ENCODE measurements at regions not wholly inside any gene's neighbourhood (a gene's known extent, or its start where the extent isn't known, plus 50 kb on each side); places are given as distances from the start of the nearest gene placed in this dataset.

- Histone ChIP-seq H4K5ac (ENCODE audit: insufficient read length, low read depth, low read length) (no peak overlapping the region), H3K79me1 (ENCODE audit: insufficient read depth, low read depth, low read length, poor library complexity, severe bottlenecking) (no peaks in the 10 kb centered on the region), H3K18ac (ENCODE audit: insufficient read length, low read depth, low read length) (peak overlapping the region; percentile 83), H2BK15ac (ENCODE audit: low read depth, low read length) (no peak overlapping the region), H2BK5ac (ENCODE audit: insufficient read length, low read length) (no peak overlapping the region), H3K27ac (ENCODE audit: insufficient read length, low read depth, low read length) (no peak overlapping the region), H4K8ac (replicated peaks; ENCODE audit: insufficient read length, low read depth, low read length) (no peak overlapping the region), H2AFZ (ENCODE audit: low read length) (no peak overlapping the region), H2BK12ac (ENCODE audit: insufficient read length, low read depth, low read length) (no peak overlapping the region), H3T11ph (ENCODE audit: low read length) (no peak overlapping the region), H4K91ac (ENCODE audit: insufficient read length, low read depth, low read length) (no peak overlapping the region), H3K4me2 (ENCODE audit: insufficient read depth, insufficient read length, low read length) (peak overlapping the region; percentile 42), H4K20me1 (ENCODE audit: control insufficient read depth, insufficient read depth, insufficient read length) (no peaks in the 10 kb centered on the region), H3K23ac (ENCODE audit: insufficient read length, low read depth, low read length) (no peak overlapping the region), H3K23me2 (ENCODE audit: insufficient read length, low read depth, low read length, poor library complexity, severe bottlenecking) (peaks cover 3% of the 10 kb centered on the region), H2AK5ac (ENCODE audit: insufficient read length, low read length) (no peak overlapping the region), H3K56ac (ENCODE audit: insufficient read length, low read depth, low read length) (no peak overlapping the region), H3K9ac (ENCODE audit: extremely low read depth, insufficient read length, low read length) (no peak overlapping the region), H2BK20ac (ENCODE audit: low read depth, low read length, poor library complexity, severe bottlenecking) (no peak overlapping the region), H3K14ac (ENCODE audit: insufficient read depth, low read length) (peak overlapping the region; percentile 65; the same call in 1 of the 2 replicates), H3K9me3 (ENCODE audit: control insufficient read depth, low read depth, low read length) (no peaks in the 10 kb centered on the region), H2BK120ac (ENCODE audit: low read depth, low read length, poor library complexity, severe bottlenecking) (no peak overlapping the region), H3K4me1 (ENCODE audit: insufficient read depth, low read length) (peaks cover 2% of the 10 kb centered on the region; the same call in 1 of the 2 replicates), H3K79me2 (ENCODE audit: insufficient read depth, low read length) (no peaks in the 10 kb centered on the region), H3K27me3 (ENCODE audit: insufficient read depth, low read length) (no peaks in the 10 kb centered on the region; the same call in 1 of the 2 replicates), H3K4ac (ENCODE audit: low read depth, low read length) (no peak overlapping the region)
- Mint-ChIP-seq H3K9me3 (no peaks in the 10 kb centered on the region), H3K4me3 (peak overlapping the region; percentile 76 to 95), H3K36me3 (ENCODE audit: insufficient read depth in 1 of 3, low read depth in 3 of 3) (no peaks in the 10 kb centered on the region), H3K27me3 (ENCODE audit: low read depth) (peaks cover 47% of the 10 kb centered on the region), H3K4me1 (peaks cover 11 to 16% of the 10 kb centered on the region in 2 experiments), H3K27ac (no peak overlapping the region; a peak in 1 of 7 replicates)
- TF ChIP-seq CTCF (conservative IDR thresholded peaks at IDR 0.05) = peak; percentile 20; the same call in 1 of the 3 replicates
- 100% methylated on average over 2 of the region's 75 CpGs for WGBS (ENCODE audit: extremely low coverage, insufficient read length, low lambda C conversion rate)
- DNase-seq = peak; percentile 79
Observed at GRCh38 chr9:97803167-97804058, 49.6 kb upstream of the FOXE1 start.
